H1 (cell line): ENCODE measurements at regions not wholly inside any gene's neighbourhood (a gene's known extent, or its start where the extent isn't known, plus 50 kb on each side); places are given as distances from the start of the nearest gene placed in this dataset.
"Not testable (repeated sequence)": the region's sequence is repeated elsewhere in the genome, so short reads cannot be mapped to it uniquely, and the experiment has no call there.

ENCODE experiments used
- CTCF ChIA-PET: fragments of 300-600 bp; sonication (Branson Sonifier 250); formaldehyde crosslinking; loops from one replicate; lab custom pipeline; 2021; ENCODE audit not compliant: partially characterized antibody; lab: Charles Lee
- POLR2A ChIA-PET: fragments of 300-600 bp; sonication (Branson Sonifier 250); formaldehyde crosslinking; loops from one replicate; lab custom pipeline; 2021; ENCODE audit warnings: inconsistent platforms; ENCODE audit not compliant: partially characterized antibody; lab: Charles Lee
- DNase-seq, 2 experiments: peaks; one replicate each; pipeline versions ENCODE4 v3.0.0 to v3.0.0-alpha.2; 2010 to 2022; ENCODE audit warnings: low spot score in 2 of 2, low read depth in 1 of 2, mixed read lengths in 1 of 2
- FAIRE-seq: peaks from 2 replicates; lab custom pipeline; 2011; peaks lifted over from hg19 to GRCh38; lab: Jason Lieb, UNC
- H2AFZ ChIP-seq: 2 replicates; pipeline ENCODE4 v1.8.1; 2012; ENCODE audit warnings: low read length, inconsistent platforms
- H2AK5ac ChIP-seq: 2 replicates; pipeline ENCODE4 v1.6.1; 2013; ENCODE audit warnings: low read depth, low read length
- H2BK120ac ChIP-seq: replicated peaks from 2 replicates; pipeline ENCODE3; 2013; ENCODE audit warnings: low read depth, low read length, inconsistent platforms
- H2BK12ac ChIP-seq: 2 replicates; pipeline ENCODE4 v1.6.1; 2013; ENCODE audit warnings: low read depth, low read length
- H2BK15ac ChIP-seq: 2 replicates; pipeline ENCODE4 v1.6.1; 2013; ENCODE audit warnings: low read length
- H2BK20ac ChIP-seq: 2 replicates; pipeline ENCODE4 v1.6.1; 2013; ENCODE audit warnings: low read length
- H2BK5ac ChIP-seq: 2 replicates; pipeline ENCODE4 v1.6.1; 2013; ENCODE audit warnings: low read depth, low read length
- H3K14ac ChIP-seq: 2 replicates; pipeline ENCODE4 v1.6.1; 2013; ENCODE audit warnings: inconsistent platforms; ENCODE audit not compliant: insufficient read length
- H3K18ac ChIP-seq: 2 replicates; pipeline ENCODE4 v1.6.1; 2013; ENCODE audit warnings: low read length; ENCODE audit errors: extremely low read depth
- H3K23ac ChIP-seq: 2 replicates; pipeline ENCODE4 v1.6.1; 2013; ENCODE audit warnings: inconsistent platforms; ENCODE audit not compliant: insufficient read length
- H3K23me2 ChIP-seq: 2 replicates; pipeline ENCODE4 v1.6.1; 2013; ENCODE audit warnings: low read depth, low read length
- H3K27ac ChIP-seq: 2 replicates; pipeline ENCODE4 v1.6.1; 2011; ENCODE audit warnings: low read depth, low read length, inconsistent platforms
- H3K27me3 ChIP-seq, 4 experiments: replicated peaks in 1 of 4; 1 replicate in 1 of 4; 2 replicates in 3 of 4; pipeline versions ENCODE4 v1.6.1 to v1.8.1; 2011 to 2013; ENCODE audit warnings: low read length in 3 of 4, mild to moderate bottlenecking in 3 of 4, inconsistent platforms in 2 of 4, mixed read lengths in 2 of 4, moderate library complexity in 1 of 4; ENCODE audit not compliant: control insufficient read depth in 3 of 4, insufficient read depth in 3 of 4; ENCODE audit errors: extremely low read depth in 1 of 4
- H3K36me3 ChIP-seq, 4 experiments: 2 replicates each; pipeline versions ENCODE4 v1.6.1 to v1.8.1; 2011 to 2013; ENCODE audit warnings: mild to moderate bottlenecking in 4 of 4, low read length in 3 of 4, moderate library complexity in 2 of 4, control low read depth in 1 of 4, inconsistent platforms in 1 of 4; ENCODE audit not compliant: insufficient read depth in 4 of 4, control insufficient read depth in 2 of 4
- H3K4ac ChIP-seq: replicated peaks from 2 replicates; pipeline ENCODE3; 2013; ENCODE audit warnings: low read length, low read depth, mixed read lengths, inconsistent platforms; ENCODE audit not compliant: insufficient read length
- H3K4me1 ChIP-seq, 4 experiments: replicated peaks in 1 of 4; 1 replicate in 1 of 4; 2 replicates in 3 of 4; pipeline versions ENCODE4 v1.6.1 to v1.8.1; 2011 to 2013; ENCODE audit warnings: low read length in 3 of 4, inconsistent platforms in 2 of 4, mixed read lengths in 1 of 4; ENCODE audit not compliant: insufficient read depth in 4 of 4, control insufficient read depth in 3 of 4
- H3K4me2 ChIP-seq, 2 experiments: 2 replicates each; pipeline versions ENCODE4 v1.6.1 to v1.8.1; 2011 to 2013; ENCODE audit warnings: low read depth in 2 of 2, low read length in 2 of 2, control low read depth in 1 of 2, inconsistent platforms in 1 of 2, mild to moderate bottlenecking in 1 of 2; ENCODE audit not compliant: insufficient read depth in 1 of 2
- H3K4me3 ChIP-seq, 4 experiments: fragments of 200-600, 300-600 bp in 1 of 4; sonication (generic), shearing (Covaris generic), sonication (Bioruptor Twin) in 1 of 4; 2 replicates each; pipeline versions ENCODE4 v1.5.1 to v1.8.1; 2011 to 2016; ENCODE audit warnings: low read length in 4 of 4, low read depth in 3 of 4, control low read depth in 2 of 4, inconsistent platforms in 2 of 4, mild to moderate bottlenecking in 2 of 4, mixed read lengths in 1 of 4, moderate library complexity in 1 of 4; ENCODE audit not compliant: insufficient read depth in 2 of 4; ENCODE audit errors: extremely low read depth in 1 of 4
- H3K56ac ChIP-seq: replicated peaks from 2 replicates; pipeline ENCODE3; 2013; ENCODE audit warnings: low read depth, mild to moderate bottlenecking, mixed read lengths, low read length, inconsistent platforms; ENCODE audit not compliant: insufficient read length
- H3K79me1 ChIP-seq: 2 replicates; pipeline ENCODE4 v1.6.1; 2013; ENCODE audit warnings: low read depth, low read length, control low read depth
- H3K79me2 ChIP-seq, 2 experiments: 2 replicates each; pipeline versions ENCODE4 v1.6.1 to v1.8.1; 2012 to 2013; ENCODE audit warnings: low read length in 2 of 2, mild to moderate bottlenecking in 2 of 2, inconsistent platforms in 1 of 2; ENCODE audit not compliant: insufficient read depth in 2 of 2, control insufficient read depth in 1 of 2
- H3K9ac ChIP-seq, 4 experiments: replicated peaks in 1 of 4; 1 replicate in 1 of 4; 2 replicates in 3 of 4; pipeline versions ENCODE4 v1.6.1 to v1.8.1; 2011 to 2013; ENCODE audit warnings: low read depth in 3 of 4, low read length in 3 of 4, control low read depth in 2 of 4, mild to moderate bottlenecking in 2 of 4, moderate library complexity in 2 of 4, inconsistent platforms in 1 of 4; ENCODE audit errors: extremely low read depth in 1 of 4
- H3K9me3 ChIP-seq, 2 experiments: 2 replicates each; pipeline versions ENCODE4 v1.6.1 to v1.8.1; 2012 to 2013; ENCODE audit warnings: mild to moderate bottlenecking in 2 of 2, moderate library complexity in 2 of 2, control low read depth in 1 of 2, inconsistent platforms in 1 of 2, low read depth in 1 of 2, low read length in 1 of 2, mixed read lengths in 1 of 2; ENCODE audit not compliant: insufficient read depth in 2 of 2
- H4K20me1 ChIP-seq, 2 experiments: replicated peaks in 1 of 2; 2 replicates each; pipeline versions ENCODE3 to v1.8.1; 2011 to 2013; ENCODE audit warnings: inconsistent platforms in 2 of 2, low read length in 2 of 2, mild to moderate bottlenecking in 1 of 2; ENCODE audit not compliant: insufficient read depth in 2 of 2, control insufficient read depth in 1 of 2
- H4K5ac ChIP-seq: 2 replicates; pipeline ENCODE4 v1.6.1; 2013; ENCODE audit warnings: low read length, low read depth, mixed read lengths, inconsistent platforms; ENCODE audit not compliant: insufficient read length
- H4K8ac ChIP-seq: 2 replicates; pipeline ENCODE4 v1.8.0; 2013; ENCODE audit warnings: mild to moderate bottlenecking, moderate library complexity, low read length, inconsistent platforms; ENCODE audit not compliant: insufficient read depth; ENCODE audit errors: extremely low read depth
- H4K91ac ChIP-seq: replicated peaks from 2 replicates; pipeline ENCODE3; 2013; ENCODE audit warnings: low read length, mixed read lengths, inconsistent platforms; ENCODE audit not compliant: insufficient read length
- WGBS, 2 experiments: shearing (Covaris generic) in 1 of 2; methylation state at CpG; one replicate each; pipeline versions ENCODE4 v1.1.6 to v1.1.7; 2013 to 2015; ENCODE audit warnings: low lambda C conversion rate in 2 of 2, mixed read lengths in 2 of 2, inconsistent platforms in 1 of 2, low coverage in 1 of 2, missing lambda C conversion rate in 1 of 2; ENCODE audit not compliant: insufficient replicate concordance in 2 of 2, insufficient coverage in 1 of 2, insufficient read length in 1 of 2; ENCODE audit errors: extremely low coverage in 1 of 2, missing lambda C conversion rate in 1 of 2; 5-methylcytosine and 5-hydroxymethylcytosine counted together

- H2AK5ac ChIP-seq, H3K23ac ChIP-seq, H4K91ac ChIP-seq, H3K27me3 ChIP-seq, H3K23me2 ChIP-seq, POLR2A ChIA-PET, H4K5ac ChIP-seq, H2BK12ac ChIP-seq, H3K14ac ChIP-seq, H2BK20ac ChIP-seq, H2BK120ac ChIP-seq, CTCF ChIA-PET, H3K4ac ChIP-seq, H4K8ac ChIP-seq, H3K56ac ChIP-seq, H3K79me1 ChIP-seq, H2AFZ ChIP-seq, H4K20me1 ChIP-seq, H3K36me3 ChIP-seq, H3K4me3 ChIP-seq, DNase-seq, H3K4me1 ChIP-seq, H3K9me3 ChIP-seq, H2BK5ac ChIP-seq, FAIRE-seq, H3K18ac ChIP-seq, H3K4me2 ChIP-seq, H3K9ac ChIP-seq, H3K79me2 ChIP-seq, H3K27ac ChIP-seq, H2BK15ac ChIP-seq: not testable (repeated sequence)
- WGBS, 2 experiments: 83% methylated on average over 2 of the region's 2 CpGs; no CpG with 5 or more reads in 1 of the 2 experiments
Measured at GRCh38 chr10:45117940-45118339, 117.2 kb downstream of the ZNF22 start.
